SK-N-SH treated with all-trans-retinoic acid at 6 μM for 48 hours (cell line): ENCODE measurements at regions not wholly inside any gene's neighbourhood (a gene's known extent, or its start where the extent isn't known, plus 50 kb on each side); places are given as distances from the start of the nearest gene placed in this dataset.

Experiments
- PATZ1 ChIP-seq: fragments of 250-450 bp; sonication (Bioruptor Pico); IDR thresholded peaks from 2 replicates; pipeline ENCODE4 v1.8.0; 2020; ENCODE audit warnings: mild to moderate bottlenecking, moderate library complexity, borderline replicate concordance
- TSHZ2 ChIP-seq: fragments of 250-450 bp; sonication (Bioruptor Pico); IDR thresholded peaks from 2 replicates; pipeline ENCODE4 v1.5.0; 2020; ENCODE audit warnings: mild to moderate bottlenecking, moderate library complexity

GRCh38 chr11:44388828-44389657 lies 79.1 kb upstream of the ALX4 start:
- no peak for TF ChIP-seq PATZ1 (CRISPR knock-in tag)
- TF ChIP-seq TSHZ2 (CRISPR knock-in tag): no peak
